ENCODE measurements at regions not wholly inside any gene's neighbourhood (a gene's known extent, or its start where the extent isn't known, plus 50 kb on each side); places are given as distances from the start of the nearest gene placed in this dataset.

DNA sequence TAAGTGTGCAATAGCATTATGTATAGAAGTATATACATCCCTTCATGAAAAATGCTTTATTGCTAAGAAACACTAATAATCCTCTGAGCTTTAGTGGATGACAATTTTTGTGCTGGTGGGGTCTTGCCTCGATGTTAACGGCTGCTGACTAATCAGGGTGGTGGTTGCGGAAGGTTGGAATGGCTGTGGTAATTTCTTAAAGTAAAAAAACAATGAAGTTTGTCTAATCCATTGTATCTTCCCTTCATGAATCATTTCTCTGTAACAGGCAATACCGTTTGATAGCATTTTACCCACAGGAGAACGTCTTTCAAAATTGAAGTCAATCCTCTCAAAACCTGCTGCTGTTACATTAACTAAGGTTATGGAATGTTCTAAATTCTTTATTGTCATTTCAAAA lies 816.5 kb upstream of the GJE1 start:
- DNase-seq = no peak
- H3K36me3 ChIP-seq = no peaks in the 10 kb centered on the region
- no peak overlapping the region for H3K4me3 ChIP-seq
- H3K27ac ChIP-seq (replicated peaks) = no peak overlapping the region
- H3K27me3 ChIP-seq (ENCODE audit: low read depth) = no peaks in the 10 kb centered on the region
- intact Hi-C loops (cut with micrococcal nuclease) = no loop called here
- H3K4me1 ChIP-seq = no peaks in the 10 kb centered on the region
- H3K9me3 ChIP-seq (replicated peaks) = no peaks in the 10 kb centered on the region
- no peak for TF ChIP-seq CTCF (IDR thresholded peaks at IDR 0.05; ENCODE audit: borderline replicate concordance)

DNA sequence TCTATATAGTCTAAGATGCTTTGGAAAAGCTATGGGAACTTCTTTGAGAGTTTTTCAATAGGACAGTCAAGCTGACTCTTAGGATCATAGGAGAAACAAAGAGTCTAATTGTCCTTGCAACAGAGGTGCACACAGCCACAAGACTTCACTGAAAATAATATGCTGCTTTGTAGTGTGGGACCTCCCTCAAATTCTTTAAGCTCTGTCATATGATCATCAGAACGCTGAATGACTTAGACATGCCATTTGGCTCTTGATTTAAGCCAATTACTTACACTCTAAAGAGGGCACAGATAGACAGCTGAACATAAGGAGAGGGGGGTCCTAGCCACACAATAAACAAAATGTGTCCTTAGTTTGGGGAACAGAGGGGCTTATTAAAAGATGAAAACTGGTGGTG lies 818.7 kb upstream of the GJE1 start:
- Histone ChIP-seq H3K27me3 (ENCODE audit: low read depth) (no peaks in the 10 kb centered on the region), H3K36me3 (no peaks in the 10 kb centered on the region), H3K4me1 (no peaks in the 10 kb centered on the region), H3K9me3 (replicated peaks) (peaks cover under 1% of the 10 kb centered on the region), H3K27ac (replicated peaks) (no peak overlapping the region), H3K4me3 (no peak overlapping the region)
- intact Hi-C loops (cut with micrococcal nuclease) = no loop called here
- TF ChIP-seq CTCF (IDR thresholded peaks at IDR 0.05; ENCODE audit: borderline replicate concordance) = no peak
- DNase-seq = no peak

- Histone ChIP-seq H3K9me3 (replicated peaks) (peaks cover 4% of the 10 kb centered on the region), H3K36me3 (no peaks in the 10 kb centered on the region), H3K4me1 (no peaks in the 10 kb centered on the region), H3K27me3 (ENCODE audit: low read depth) (no peaks in the 10 kb centered on the region), H3K27ac (replicated peaks) (no peak overlapping the region), H3K4me3 (no peak overlapping the region)
- peak; percentile 22 for TF ChIP-seq CTCF (IDR thresholded peaks at IDR 0.05; ENCODE audit: borderline replicate concordance)
- DNase-seq = no peak
- intact Hi-C loops (cut with micrococcal nuclease) = no loop called here
Observed at GRCh38 chr6:141309295-141309694, 823.4 kb upstream of the GJE1 start.

- intact Hi-C loops (cut with micrococcal nuclease) = no loop called here
Observed at GRCh38 chr6:141307309-141307998, 825.3 kb upstream of the GJE1 start.

DNA sequence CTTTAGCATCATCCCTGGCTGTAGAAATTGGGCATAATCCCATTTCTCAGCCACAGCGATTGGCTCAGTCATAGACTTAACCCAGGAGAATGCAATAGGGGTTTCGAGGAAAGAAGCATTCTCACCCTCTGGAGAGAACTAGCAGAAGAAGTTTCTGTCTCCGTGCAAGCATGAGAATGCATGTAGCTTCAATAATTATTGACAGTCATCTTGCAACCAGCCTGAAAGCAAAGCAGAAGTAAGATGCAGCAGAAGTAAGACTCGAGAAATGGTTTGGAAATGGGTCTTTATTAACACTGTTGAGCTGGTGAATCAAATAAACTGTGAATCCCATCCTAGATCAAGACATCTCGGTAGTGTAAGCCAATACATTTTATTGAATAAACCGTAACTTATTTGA lies 828.8 kb upstream of the GJE1 start:
- Histone ChIP-seq H3K36me3 (no peaks in the 10 kb centered on the region), H3K27ac (replicated peaks) (no peak overlapping the region), H3K4me3 (no peak overlapping the region), H3K4me1 (peaks cover 6% of the 10 kb centered on the region), H3K9me3 (replicated peaks) (peaks cover 3% of the 10 kb centered on the region), H3K27me3 (ENCODE audit: low read depth) (no peaks in the 10 kb centered on the region)
- intact Hi-C loops (cut with micrococcal nuclease) = no loop called here
- DNase-seq = no peak
- no peak for TF ChIP-seq CTCF (IDR thresholded peaks at IDR 0.05; ENCODE audit: borderline replicate concordance)

More at GRCh38 chr6:141307309-141307998, 825.3 kb upstream of the GJE1 start:
- Histone ChIP-seq H3K4me1 (no peaks in the 10 kb centered on the region), H3K27ac (replicated peaks) (no peak overlapping the region), H3K36me3 (no peaks in the 10 kb centered on the region), H3K4me3 (no peak overlapping the region), H3K9me3 (replicated peaks) (peaks cover 4% of the 10 kb centered on the region), H3K27me3 (ENCODE audit: low read depth) (no peaks in the 10 kb centered on the region)
- no peak for DNase-seq
- no peak for TF ChIP-seq CTCF (IDR thresholded peaks at IDR 0.05; ENCODE audit: borderline replicate concordance)
